Hematopoietic multipotent progenitor cell (in vitro differentiated cells): ENCODE measurements at regions not wholly inside any gene's neighbourhood (a gene's known extent, or its start where the extent isn't known, plus 50 kb on each side); places are given as distances from the start of the nearest gene placed in this dataset.
"Not testable (repeated sequence)": the region's sequence is repeated elsewhere in the genome, so short reads cannot be mapped to it uniquely, and the experiment has no call there.

Experiments
- DNase-seq, 3 donors: peaks; one replicate each; pipeline ENCODE4 v3.0.0-alpha.2; 2011 to 2015; ENCODE audit warnings: low read depth in 2 of 3, low spot score in 2 of 3

DNA sequence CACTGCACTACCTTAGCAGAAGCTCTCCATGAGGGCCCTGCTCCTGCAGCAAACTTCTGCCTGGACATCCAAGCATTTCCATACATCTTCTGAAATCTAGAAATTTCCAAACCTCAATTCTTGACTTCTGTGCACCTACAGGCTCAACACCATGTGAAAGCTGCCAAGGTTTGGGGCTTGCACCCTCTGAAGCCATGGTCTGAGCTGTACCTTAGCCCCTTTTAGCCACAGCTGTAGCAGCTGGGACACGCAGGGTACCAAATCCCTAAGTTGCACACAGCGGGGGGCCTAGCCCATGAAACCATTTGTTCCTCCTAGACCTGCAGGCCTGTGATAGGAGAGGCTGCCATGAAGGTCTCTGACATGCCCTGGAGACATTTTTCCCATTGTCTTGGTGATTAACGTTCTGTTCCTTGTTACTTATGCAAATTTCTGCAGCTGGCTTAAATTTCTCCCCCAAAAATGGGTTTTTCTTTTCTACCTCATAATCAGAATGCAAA is 102.7 kb downstream of the EN1 start:
- DNase-seq, result not testable (repeated sequence)

DNA sequence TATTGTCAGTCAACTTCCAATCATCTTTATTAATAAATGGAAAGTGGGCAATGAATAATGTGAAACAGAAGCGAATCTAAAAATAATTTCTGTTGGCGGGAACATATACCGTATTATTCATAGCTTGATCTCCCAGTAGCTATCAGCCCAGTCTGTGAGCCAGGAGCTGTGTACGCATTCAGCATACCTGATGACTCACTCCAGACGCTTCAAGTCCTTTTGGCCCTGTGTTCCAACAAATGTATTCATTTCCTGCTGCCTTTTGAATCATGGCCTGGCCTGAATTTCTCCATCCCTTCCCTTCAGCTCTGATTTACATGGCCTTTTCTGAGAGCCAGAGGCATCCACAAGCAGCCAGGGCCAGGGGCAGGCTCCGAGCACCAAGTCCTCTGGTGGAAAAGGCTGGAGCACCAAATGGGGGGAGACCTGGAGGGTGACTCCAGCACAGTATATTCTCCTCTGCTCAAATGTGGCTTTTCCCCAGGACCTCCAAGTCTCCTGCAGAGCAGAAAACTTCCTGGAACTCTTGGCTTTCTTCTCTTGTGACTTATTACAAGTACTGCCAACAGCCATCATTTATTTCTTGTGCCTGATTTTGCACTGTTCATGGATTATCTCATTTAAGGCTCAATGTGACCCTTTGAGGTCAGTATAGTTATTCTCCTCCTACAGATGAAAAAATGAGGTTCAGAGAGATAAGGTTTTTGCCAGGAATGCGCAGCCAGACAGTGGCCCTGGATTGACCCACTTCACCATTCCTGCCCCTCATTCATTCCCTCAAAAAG is 108.7 kb downstream of the EN1 start:
- DNase-seq, result no peak

DNA sequence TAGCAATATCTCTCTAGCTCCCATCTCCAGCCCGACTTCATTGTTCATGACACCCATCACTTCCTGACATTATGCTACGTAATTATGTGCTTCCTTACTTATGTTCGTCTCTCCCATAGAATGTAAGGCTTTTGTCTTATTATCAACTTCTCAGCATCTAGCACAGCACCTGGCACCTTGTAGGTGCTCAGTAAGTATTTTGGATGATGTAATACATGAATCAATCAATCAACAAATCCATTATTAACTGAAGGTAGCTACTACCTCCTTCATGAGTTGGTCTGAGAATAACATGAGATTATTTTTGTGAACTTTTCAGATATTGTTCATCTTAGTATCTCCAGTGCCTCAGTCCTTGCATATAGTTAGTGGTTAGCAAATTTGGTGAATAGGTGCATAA is 109.3 kb downstream of the EN1 start:
- no peak for DNase-seq

DNA sequence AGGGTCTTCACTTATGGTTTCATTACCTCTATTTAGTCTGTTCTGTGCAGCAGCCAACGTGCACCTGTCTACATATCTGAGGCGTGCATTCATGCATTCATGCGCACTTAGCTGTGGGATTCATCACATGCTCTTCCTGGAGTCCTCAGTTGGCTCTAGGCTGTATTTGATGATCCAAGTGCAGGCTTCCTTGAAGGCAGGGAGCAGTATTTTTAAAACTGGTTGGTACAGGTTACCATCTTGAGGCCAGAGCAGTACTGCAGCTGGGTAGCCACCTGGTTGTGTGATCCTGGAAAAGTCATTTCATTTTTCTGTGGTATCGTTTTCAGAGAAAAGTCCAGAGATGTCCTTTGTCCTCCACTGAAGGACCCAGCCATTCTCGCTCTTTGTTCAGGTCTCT is 109.8 kb downstream of the EN1 start:
- no peak for DNase-seq

DNA sequence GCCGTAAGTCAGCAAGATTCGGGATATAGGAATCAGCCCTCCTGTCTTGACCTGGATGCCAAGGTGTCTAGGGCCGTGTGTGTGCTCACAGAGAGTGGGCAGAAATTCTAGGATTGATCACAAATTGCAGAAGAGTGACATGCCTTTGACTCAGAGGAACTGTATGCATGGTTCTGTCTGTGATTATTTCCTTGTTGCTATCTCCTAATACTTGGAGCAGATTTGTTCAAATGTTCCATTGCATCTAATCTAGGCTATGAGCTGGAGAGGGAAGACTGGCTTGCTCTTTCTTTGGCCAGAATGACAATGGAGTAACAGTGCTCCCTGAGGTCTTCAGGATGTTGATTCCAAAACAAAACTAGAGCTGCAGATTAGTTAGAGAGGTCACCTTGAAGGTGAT is 115.0 kb downstream of the EN1 start:
- no peak for DNase-seq

DNA sequence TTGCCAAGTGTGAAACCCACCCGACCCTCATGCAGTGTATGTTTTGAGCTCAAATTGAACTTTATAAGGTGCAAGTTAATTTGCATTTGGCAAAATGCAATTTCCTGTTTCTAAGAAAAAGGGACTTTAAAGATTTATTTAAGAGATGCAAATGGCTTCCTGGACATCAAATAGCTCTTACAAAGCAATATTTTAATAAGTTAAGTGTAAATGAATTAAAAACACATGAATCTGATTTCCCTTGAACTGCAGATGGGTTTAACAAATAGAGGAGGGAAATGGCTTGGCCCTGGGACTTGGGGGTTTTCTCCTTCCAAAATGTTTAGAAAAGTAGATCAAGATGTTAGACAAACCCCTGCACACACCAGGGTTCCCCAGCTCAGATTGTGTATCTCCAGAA is 116.0 kb downstream of the EN1 start:
- no peak for DNase-seq

DNA sequence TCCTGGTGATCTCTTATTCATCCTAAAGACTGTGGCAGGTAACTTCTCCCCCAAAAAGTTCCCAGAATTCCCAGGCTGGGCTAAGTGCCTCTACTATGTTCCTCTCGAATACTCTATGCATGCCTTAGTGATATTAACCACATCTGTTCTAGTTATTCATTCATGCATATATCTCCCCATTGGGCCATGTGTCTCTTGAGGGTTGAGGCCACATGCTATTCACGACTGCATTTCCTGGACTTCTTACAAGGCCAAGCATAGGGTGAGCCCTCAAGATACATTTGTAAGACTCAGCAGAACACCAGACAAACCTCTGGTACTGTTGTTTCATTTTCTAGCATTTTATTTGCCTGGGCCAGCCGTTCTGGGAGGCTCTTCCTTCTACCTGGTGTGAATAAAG is 117.0 kb downstream of the EN1 start:
- DNase-seq, result no peak

DNA sequence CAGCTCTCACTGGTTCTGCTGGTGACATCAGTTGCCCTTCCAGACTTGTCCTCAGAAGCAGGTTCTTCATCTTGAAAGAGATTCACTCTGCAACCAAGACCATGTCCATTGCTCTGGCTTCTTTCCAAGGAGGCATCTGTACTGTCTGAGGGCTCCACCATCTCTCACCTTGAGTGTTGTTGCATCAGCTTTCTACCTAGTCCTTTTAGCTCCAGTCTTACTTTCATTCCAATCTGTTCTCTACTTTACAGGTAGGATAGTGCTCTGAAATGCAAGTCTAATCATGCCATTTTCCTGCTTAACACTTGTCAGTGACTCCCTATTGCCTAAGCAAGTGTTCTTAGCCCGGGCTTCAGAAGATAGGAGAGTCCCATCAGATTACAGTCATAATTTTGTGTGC is 117.7 kb downstream of the EN1 start:
- DNase-seq, result no peak

DNA sequence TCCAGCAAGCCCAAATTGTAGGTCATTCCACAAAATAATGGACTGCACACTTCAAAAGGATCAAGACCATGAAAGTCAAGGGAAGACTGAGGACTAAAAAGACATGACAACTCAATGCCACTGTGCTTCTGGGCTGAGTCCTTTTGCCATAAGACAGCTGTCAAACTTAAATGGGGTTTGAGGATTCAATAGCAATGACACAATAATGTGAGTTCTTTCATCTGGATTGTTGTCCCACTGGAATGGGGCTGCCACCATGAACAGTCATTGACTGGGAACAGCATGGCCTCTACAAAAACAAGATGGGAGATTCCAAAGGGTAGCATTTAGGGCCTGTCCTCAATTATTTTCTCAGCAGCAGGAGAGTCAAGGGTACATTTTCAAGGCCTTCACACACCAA is 118.5 kb downstream of the EN1 start:
- DNase-seq, result no peak

DNA sequence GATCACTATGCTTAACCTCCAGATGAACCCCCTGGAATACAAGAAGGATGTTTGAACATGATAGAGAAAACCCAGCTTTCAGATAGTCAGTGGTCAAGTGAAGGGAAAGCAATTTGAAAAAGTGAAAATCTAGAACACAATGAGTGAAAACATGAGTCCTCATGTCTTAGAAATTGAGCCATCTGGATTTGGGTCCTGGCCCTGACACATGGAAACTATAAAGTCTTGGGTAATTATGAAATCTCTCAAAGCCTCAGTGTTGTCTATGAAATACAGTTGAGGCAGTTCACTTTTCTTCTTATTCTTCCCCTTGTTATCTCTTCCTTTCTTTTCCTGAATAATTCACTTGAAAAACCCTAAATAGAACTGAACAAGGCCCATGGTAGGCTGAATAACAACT is 120.6 kb downstream of the EN1 start:
- DNase-seq, result no peak

DNA sequence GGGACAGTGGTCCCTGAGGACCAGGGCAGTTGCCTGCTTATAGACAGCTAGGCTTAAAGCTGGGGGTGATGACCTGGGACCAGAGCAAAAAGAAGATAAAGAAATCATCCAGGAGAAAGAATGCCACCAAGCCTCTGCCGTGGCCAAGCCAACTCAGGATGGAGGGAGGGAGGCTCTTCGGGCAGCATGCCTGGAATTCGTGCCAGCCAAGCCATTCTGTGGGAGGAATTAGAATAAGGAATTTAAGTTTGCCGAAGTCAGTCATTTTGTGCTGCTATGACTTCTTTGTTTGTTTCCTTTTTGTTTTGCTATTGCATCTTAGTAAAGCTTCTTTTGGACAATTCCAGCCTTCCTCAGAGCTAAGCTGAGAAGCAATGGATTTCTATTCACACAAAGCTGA is 124.1 kb downstream of the EN1 start:
- DNase-seq, result no peak

DNA sequence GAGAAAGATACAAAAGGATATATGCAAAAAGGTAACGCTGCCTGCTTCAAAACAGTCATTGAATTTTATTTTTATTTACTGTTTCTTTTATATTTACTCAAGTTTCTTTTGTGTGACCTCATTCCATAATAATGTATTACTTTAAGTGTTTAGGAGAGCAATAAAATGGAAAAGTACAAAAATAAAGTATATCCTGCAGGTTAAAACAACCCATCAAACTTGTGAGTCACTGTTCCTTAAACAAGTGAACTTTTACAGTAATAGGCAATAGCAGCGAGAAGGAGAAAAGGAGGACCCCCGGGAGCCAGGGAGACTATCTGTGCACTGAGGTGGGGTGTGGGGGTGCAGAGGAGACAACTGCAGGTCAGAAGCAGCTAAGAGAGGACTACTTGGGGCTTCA is 124.5 kb downstream of the EN1 start:
- no peak for DNase-seq

DNA sequence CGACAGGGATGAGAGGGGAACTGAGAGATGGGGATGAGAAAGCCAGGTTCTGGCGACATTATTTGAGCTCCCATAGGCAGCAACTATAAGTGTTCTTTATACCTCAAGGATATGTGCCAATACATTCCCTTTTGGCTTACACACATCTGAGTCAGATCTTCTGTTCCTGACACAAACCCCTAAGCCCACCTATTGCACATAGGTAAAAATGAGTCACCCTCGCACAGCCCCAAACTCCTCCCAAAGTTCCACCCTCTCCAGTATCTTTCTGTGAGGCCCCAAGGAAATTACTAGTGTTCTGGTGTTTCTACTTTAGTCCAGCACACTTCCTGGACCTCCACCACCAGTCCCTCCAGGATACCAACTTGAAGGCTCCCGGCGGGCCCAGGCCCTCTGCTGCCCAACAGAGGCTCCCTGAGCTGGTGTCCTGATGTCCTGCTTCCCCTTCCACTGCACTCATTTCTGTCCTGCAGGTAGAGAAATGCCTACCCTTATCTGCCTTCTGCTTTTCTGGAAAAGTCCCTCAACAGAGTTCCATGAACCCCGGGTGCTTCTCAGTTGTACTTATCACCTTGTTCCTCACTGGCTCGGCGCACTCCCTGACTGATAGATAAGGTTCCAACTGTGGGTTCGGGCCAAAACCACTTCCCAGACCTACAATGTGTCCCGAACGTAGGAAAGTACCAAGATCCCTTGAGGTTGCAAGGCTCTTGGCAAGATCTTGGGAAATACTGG is 125.5 kb downstream of the EN1 start:
- no peak for DNase-seq

DNA sequence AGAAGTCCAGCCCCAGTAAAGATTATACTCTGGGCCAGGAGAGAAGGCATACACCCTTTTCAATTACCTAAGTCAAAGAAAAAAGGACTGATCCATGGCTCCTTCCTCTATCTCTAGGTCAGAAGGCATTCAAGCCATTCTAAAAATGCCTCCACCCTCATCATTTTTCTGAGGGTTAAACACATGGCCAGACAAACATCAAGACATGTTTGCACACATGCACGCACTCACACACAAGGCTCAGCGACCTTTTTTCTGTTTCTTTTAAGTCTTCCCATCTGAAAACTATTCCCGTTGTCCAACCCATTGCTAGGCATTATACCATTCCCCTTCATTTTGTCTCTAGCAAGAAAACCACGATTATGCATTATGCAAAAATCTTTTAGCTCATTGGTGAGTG is 126.6 kb downstream of the EN1 start:
- DNase-seq, result no peak

DNA sequence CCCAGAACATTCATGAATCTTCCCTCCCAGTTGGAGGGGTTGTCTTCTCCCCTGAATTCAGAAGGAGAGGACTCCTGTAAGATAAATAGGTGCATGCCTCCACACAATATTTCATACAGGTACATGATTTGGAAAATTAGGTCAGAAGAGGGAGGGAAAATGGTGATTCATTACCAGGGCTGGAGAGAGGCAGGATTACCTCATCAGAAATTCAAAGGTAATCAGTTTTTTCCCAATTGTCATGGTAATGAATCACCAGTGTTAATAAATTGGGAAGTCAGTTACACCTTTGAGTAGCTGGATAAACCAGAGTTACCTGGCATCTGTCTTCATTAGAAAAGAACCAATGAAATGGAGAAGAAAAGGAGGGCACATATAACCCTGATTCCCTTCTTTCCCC is 128.5 kb downstream of the EN1 start:
- no peak for DNase-seq

DNA sequence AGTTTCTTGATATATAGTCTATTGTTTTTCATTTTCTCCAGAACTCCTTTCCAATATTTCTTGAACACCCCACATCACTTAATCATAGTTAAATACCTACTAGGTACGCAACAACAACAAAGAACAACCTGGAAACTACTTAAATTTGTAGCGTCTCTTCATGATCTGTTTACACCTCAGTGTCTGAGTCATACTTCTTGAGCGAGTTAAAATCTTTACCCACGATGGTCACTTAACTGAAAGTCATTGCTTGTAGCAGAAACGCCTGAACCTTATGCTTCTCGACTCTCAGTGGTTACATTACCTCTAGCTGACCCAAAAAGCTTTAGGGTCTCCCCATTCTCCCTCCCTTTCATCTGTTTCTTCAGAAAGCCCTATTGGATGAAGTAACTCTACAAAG is 131.3 kb downstream of the EN1 start:
- DNase-seq, result no peak

DNA sequence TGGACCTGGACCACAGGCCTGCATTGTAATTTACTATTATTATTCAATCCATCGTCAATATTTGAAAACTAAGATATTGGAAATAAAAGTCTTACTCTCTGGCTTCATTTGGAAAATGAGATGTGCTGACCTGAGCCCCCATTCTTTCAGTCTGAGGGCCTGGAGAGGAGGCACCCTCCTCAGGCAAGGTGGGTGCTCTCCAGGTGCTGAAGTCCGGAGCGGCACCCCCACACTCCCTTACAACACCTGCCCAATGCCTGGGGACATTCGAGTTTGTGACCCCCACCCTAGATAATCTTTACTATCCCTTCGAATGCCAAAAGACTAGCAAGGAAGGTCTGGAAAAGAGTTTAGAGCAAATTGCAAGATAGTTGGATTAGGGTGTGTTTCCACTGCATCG is 133.3 kb downstream of the EN1 start:
- DNase-seq, result no peak

DNA sequence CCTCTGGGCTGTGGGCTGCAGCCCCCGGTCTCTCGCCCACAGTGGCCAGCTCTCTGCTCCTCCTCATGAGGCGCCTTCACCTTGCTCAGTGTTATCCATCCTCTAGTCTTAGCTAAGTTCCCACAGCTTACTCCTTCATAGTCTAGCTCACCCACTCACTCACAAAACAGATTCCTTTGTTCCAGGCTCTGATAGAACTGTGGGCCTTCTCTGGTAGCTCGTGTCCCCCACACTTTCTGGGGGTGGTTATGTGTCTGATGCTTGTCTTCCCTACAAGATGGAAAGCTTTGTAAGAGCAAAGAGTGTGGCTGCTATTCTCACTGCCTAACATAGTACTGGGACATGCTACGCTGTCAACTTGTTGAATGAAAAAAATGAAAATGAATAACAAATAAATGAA is 135.8 kb downstream of the EN1 start:
- no peak for DNase-seq

DNA sequence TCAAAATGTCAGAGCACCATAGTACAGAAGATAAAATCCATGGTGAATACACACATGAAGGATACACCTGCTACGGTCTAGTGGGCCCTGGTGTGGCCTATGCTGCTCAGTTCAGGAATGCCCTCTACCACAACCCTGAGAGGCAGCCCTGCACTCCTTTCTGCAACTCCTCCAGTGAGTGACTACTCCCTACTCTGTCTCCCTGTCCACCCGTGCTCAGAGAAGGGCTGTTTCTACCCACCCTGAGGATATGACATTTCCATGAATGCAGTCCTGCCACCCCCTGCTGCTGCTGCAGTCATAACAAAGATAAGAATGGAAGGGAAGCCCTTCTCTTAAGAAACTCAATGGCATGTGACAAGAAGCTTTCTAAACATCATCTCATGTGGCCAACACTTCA is 137.0 kb downstream of the EN1 start:
- DNase-seq, result no peak

DNA sequence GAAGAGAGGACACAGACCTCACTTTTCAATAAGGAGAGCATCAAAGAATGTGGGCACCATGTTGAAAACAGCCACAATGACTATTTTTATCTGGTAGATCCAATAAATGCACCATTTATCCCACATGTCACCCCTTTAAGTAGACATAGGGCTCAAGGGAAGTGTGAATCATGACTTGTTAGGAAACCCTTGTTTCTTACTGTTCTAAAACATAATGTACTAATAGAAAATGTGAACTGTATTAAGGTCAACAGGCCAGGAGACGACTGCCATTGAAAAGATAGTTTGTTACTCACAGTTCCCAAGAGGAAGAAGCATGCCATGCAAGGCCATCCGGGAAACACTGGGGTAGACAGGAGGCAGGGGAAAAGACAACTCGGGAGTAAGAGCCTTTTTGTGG is 137.7 kb downstream of the EN1 start:
- no peak for DNase-seq

DNA sequence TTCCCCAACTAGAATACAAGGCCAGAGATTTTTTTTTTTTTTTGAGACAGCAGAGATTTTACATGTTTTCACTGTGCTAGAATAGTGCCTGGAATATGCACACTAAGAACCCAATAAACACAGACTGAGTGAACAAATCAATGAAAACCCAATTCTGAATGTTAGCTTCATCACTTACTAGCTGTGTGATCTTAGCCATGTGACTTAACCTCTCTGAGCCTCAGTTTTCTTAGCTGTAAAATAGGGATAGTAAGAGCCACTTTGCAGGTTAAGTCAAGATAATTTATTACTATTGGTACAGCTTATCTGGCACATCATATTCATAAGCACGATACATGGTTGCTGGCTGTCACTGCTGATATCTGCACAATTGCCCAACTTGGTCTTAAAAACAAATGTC is 140.6 kb downstream of the EN1 start:
- DNase-seq, result no peak

DNA sequence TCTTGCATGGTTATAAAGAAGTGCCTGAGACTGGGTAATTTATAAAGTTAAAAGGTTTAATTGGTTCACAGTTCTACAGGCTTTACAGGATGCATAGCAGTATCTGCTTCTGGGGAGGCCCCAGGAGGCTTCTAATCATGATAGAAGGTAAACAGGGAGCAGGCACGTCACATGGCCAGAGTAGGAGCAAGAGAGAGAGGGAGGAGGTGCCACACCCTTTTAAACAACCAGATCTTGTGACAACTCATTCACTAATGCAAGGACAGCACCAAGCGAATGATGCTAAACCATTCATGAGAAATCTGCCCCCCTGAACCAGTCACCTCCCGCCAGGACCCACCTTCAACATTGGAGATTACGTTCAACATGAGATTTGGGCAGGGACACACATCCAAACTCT is 141.1 kb downstream of the EN1 start:
- no peak for DNase-seq
